Panc1 (cell line): ENCODE measurements at regions not wholly inside any gene's neighbourhood (a gene's known extent, or its start where the extent isn't known, plus 50 kb on each side); places are given as distances from the start of the nearest gene placed in this dataset.

Source experiments
- CTCF ChIP-seq: fragments of 450-650 bp; IDR thresholded peaks from 2 replicates; pipeline ENCODE4 v1.5.1; 2017; ENCODE audit warnings: mild to moderate bottlenecking
- POLR2AphosphoS5 ChIP-seq: IDR thresholded peaks from 2 replicates; pipeline ENCODE4 v1.6.1; 2012; ENCODE audit warnings: mild to moderate bottlenecking, low read depth, low read length, moderate library complexity

DNA sequence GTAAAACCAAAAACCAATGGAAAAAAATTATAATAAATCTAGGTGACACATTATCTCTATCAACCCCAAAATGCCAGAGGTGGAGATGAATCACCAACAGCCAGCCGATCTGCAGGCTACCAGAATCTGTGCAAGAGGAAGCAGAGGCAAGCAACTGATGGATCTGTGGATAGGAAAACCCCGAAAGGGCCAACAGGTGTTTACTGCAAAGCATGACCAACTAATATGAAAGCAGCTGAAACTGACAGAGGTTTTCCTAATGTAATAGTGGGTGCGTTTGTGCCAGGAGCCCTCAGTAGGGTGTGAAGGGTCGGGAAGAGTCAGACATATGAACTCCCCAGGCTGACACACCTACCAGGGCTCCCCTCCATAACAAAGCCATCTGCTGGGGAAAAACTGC, 554.6 kb downstream of the RFC3 start:
- TF ChIP-seq POLR2AphosphoS5 = no peak
- no peak for TF ChIP-seq CTCF
